ENCODE measurements at regions not wholly inside any gene's neighbourhood (a gene's known extent, or its start where the extent isn't known, plus 50 kb on each side); places are given as distances from the start of the nearest gene placed in this dataset.

DNA sequence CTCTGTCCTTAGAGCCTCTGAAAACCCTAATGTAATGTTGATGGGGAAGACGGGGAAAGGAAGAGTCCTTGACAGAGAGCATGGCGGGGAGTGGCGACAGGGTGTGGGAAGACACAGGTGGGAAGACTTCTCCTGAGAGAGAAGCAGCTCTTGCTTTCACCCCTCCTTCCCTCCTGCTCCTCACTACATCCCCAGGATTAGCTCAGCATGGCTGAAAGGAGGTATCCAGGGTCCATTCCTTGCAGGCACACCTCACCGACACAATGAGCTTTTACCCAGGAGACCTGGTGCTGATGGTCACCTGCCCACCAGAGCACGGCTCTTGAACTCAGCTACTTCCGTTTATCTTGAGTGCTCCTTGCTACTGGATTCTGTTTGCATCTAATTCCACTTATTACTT lies 469.3 kb downstream of the CDH26 start:
- TF ChIP-seq NFE2L2 (IDR thresholded peaks at IDR 0.05; ENCODE audit: low read depth, low read length): no peak
- TF ChIP-seq RFX5 (IDR thresholded peaks at IDR 0.05; ENCODE audit: low read depth, low read length): no peak
- no peak for TF ChIP-seq FOS (IDR thresholded peaks at IDR 0.05; ENCODE audit: low read depth, low read length)
- TF ChIP-seq MAZ (IDR thresholded peaks at IDR 0.05; ENCODE audit: borderline replicate concordance, low read depth, low read length): no peak
- no peak for TF ChIP-seq CHD1 (IDR thresholded peaks at IDR 0.05; ENCODE audit: low read depth, low read length)
- TF ChIP-seq, protein P1, sequence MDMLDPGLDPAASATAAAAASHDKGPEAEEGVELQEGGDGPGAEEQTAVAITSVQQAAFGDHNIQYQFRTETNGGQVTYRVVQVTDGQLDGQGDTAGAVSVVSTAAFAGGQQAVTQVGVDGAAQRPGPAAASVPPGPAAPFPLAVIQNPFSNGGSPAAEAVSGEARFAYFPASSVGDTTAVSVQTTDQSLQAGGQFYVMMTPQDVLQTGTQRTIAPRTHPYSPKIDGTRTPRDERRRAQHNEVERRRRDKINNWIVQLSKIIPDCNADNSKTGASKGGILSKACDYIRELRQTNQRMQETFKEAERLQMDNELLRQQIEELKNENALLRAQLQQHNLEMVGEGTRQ (IDR thresholded peaks at IDR 0.05; ENCODE audit: low read depth, low read length): no peak
- H3K27me3 ChIP-seq (ENCODE audit: control insufficient read depth, insufficient read depth, low read length): no peaks in the 10 kb centered on the region

More for the DNA sequence above, 469.3 kb downstream of the CDH26 start:
- no peak overlapping the region for H2BK15ac ChIP-seq (ENCODE audit: low read depth, low read length)
- WGBS, 2 experiments (ENCODE audit: extremely low coverage in 2 of 2, insufficient read length in 1 of 2): 86% methylated on average over 1 of the region's 6 CpGs; no CpG with 5 or more reads in 1 of the 2 experiments
- peaks cover 16% of the 10 kb centered on the region; the same call in 1 of the 2 replicates for H3K9me3 ChIP-seq (ENCODE audit: control insufficient read depth, insufficient read depth, low read length)
- no TSS peak for BruUV-seq (replicated peaks)
- H2BK20ac ChIP-seq (ENCODE audit: low read depth, low read length): no peak overlapping the region
- CTCF ChIA-PET: interaction anchor here (0.6 kb wide), 1 partner anchor 165 kb away, joined by 5 read pairs; no protein-coding TSS in a partner anchor
- H3K4me3 ChIP-seq (ENCODE audit: insufficient read depth, low read depth, low read length): no peak overlapping the region
- no peak overlapping the region for H2AK5ac ChIP-seq (ENCODE audit: low read depth, low read length)
- H3K14ac ChIP-seq (replicated peaks; ENCODE audit: low read depth, low read length): no peak overlapping the region
- no peak overlapping the region for H3K4me2 ChIP-seq (ENCODE audit: low read depth, low read length)
- no peak for DNase-seq
- dilution Hi-C loops (cut with HindIII; ENCODE audit: low sequenced_read_pairs, unreplicated experiment): no loop called here
- intact Hi-C loops (cut with micrococcal nuclease): no loop called here
- H4K5ac ChIP-seq (ENCODE audit: low read depth, low read length): no peak overlapping the region
- no peak for ATAC-seq (ENCODE audit: low read depth)
- in situ Hi-C loops (cut with MboI; ENCODE audit: low sequenced_read_pairs): no loop called here
- H2AK9ac ChIP-seq (replicated peaks; ENCODE audit: low read depth, low read length, poor library complexity): no peak overlapping the region
- H3K4me1 ChIP-seq (ENCODE audit: control insufficient read depth, insufficient read depth, low read length): no peaks in the 10 kb centered on the region
- no peak overlapping the region for H3K9ac ChIP-seq (ENCODE audit: low read depth, low read length)
- no peak overlapping the region for H4K91ac ChIP-seq (ENCODE audit: insufficient read depth, low read depth, low read length)
- no peaks in the 10 kb centered on the region for H4K20me1 ChIP-seq (ENCODE audit: insufficient read depth, low read length)
- H3K27ac ChIP-seq (ENCODE audit: insufficient read depth, low read length): no peak overlapping the region
- no peak overlapping the region for H3K4ac ChIP-seq (ENCODE audit: low read depth, low read length)
- no peak overlapping the region for H2AFZ ChIP-seq (replicated peaks; ENCODE audit: low read length, poor library complexity)
- H3K79me1 ChIP-seq (ENCODE audit: low read depth in 1 of 2, low read length in 2 of 2): no peaks in the 10 kb centered on the region
- no peak overlapping the region for H4K8ac ChIP-seq (ENCODE audit: low read depth in 2 of 2, low read length in 2 of 2)
- H3K56ac ChIP-seq (ENCODE audit: extremely low read depth, insufficient read depth, low read length): no peak overlapping the region
- POLR2A ChIA-PET (ENCODE audit: unreplicated experiment): no interaction called here
- H3K36me3 ChIP-seq (ENCODE audit: control insufficient read depth, insufficient read depth, low read length): no peaks in the 10 kb centered on the region
- no peak overlapping the region for H3K18ac ChIP-seq (ENCODE audit: low read depth, low read length)
- no peaks in the 10 kb centered on the region for H3K9me1 ChIP-seq (ENCODE audit: insufficient read depth, low read length)
- no peak overlapping the region for H2BK120ac ChIP-seq (ENCODE audit: low read depth, low read length)
- no peak overlapping the region for H2BK5ac ChIP-seq (ENCODE audit: low read depth, low read length, poor library complexity, severe bottlenecking)
- H3K23ac ChIP-seq (ENCODE audit: low read depth, low read length): no peak overlapping the region
